Mesenteric fat pad (tissue), 1 donor: ENCODE measurements at regions not wholly inside any gene's neighbourhood (a gene's known extent, or its start where the extent isn't known, plus 50 kb on each side); places are given as distances from the start of the nearest gene placed in this dataset.

Source experiments
- DNase-seq: peaks from one replicate; pipeline ENCODE4 v3.0.0-alpha.2; 2020; ENCODE audit warnings: low spot score
- donor health status: DM: yes; HTN: yes; CAD: no.

- DNase-seq, result no peak
Observed at GRCh38 chr3:102599819-102600576, 165.2 kb downstream of the ZPLD1 start.

GRCh38 chr3:102605153-102605552, 170.3 kb downstream of the ZPLD1 start:
- no peak for DNase-seq

DNA sequence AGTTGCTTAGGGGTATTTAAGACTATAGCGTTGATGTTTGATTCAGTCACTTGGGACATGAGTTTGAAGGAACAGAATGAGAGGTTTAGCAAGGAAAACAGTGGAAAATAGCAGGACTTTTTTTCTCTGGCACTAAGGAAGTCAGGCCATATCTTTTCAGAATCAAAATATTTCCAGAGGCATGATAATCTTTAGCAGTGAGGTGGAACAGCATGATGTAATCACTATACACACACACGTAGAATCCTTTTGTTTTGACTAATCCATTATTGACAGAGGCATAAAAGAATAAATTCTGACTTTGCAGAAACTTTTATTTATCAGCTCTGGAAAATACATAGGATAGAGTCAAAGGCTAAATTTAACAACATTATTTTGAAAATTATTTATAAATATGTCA, 174.1 kb downstream of the ZPLD1 start:
- DNase-seq, result no peak

DNA sequence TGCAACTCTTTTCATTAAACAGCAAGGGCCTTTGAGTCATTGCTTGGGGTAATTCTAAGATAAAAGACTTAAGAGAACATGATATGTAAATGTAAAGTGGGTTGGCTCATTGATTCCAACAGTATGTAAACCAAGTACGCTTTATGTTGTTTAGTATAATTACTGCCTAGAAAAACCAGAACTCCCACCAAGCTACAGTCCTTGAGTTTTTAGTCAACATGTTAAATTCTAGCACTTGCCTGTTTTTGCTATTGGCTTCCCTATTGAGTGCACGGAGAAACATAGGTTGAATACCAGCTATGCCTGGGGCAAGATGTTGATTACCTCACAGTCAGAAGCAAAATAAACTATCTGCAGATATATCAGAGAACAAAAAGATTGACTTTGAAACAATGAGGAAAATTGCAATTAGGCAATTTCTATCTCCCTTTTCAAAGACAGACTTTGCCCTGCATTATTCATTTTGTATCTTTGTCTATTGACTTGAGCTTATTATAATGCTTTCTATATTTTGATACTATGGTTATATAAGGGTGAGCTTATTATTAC, 179.3 kb downstream of the ZPLD1 start:
- no peak for DNase-seq

DNA sequence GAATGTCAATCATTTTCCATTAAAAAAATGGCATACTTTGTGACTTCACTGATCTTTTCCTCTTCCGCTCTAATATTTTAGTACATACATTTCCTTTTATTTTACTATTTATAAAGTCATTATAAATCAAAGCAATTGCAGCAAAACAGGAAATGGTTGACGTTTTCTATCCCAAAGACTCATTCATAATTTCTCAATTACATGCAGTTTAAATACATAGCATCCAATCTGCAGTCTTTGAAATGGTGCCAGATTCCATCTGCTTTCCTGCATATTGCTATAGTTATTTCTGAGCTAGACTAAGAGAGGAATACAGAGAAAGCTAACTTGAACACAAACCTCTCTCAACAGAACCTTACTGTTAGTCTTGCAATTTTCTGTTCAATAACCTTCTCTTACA, 179.8 kb downstream of the ZPLD1 start:
- DNase-seq, result no peak

DNA sequence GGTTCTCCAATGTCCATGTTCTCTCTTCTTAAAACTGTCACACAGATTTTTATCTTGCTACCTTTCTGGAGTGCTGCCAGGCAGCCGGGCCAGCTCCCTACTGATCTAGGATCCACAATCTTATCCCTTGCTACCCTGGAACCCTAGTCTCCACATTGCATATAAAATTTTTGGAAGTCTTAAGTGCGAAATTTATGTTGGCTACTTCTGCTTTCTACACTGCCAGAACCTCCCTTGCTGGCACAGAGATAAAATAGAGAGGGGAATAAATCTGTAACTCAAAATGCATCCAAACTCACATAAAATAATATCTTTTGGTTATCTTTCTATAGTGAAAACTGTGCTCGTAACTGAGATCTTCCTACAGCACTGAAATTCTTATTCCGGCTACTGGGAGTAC, 182.6 kb downstream of the ZPLD1 start:
- no peak for DNase-seq

- DNase-seq, result no peak
Observed at GRCh38 chr3:102619361-102619760, 184.5 kb downstream of the ZPLD1 start.

GRCh38 chr3:102629943-102630342, 195.1 kb downstream of the ZPLD1 start:
- DNase-seq, result no peak

DNA sequence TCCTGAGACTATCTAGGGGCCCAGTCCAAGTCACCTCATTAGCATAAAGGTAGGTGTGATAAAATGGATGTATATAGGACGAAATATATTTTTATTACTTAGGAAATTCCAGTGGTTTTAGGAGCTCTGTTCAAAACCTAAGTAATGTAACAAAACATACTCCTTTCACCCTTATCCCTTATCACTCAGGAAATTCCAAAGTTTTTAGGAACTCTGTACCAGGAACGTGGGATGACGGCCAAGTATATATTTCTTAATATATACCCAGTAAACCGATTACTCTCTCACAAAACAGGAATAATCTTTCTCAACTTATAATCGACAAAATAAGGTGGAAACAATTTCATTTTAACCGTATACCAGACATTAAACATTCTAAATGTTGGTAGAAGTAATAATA, 195.7 kb downstream of the ZPLD1 start:
- no peak for DNase-seq

DNA sequence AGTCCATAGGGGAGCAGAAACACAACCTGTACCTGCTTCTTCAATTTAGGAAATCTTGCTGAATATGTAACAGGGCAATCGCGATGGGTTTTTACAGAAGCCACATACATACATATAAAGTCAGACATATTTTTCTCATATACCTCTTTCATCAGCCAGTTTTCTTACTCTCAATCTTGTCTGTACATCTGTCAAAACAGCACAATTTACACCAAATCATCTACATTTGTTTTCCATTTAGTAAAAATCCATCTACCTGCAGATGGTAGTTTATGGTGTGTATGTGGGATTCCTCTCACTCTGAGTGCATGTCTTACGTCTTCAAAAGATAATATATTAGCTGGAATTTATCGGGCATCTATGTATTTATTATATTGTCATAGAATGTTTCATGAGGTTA, 208.7 kb downstream of the ZPLD1 start:
- no peak for DNase-seq

GRCh38 chr3:102646557-102646956, 211.7 kb downstream of the ZPLD1 start:
- DNase-seq, result no peak

DNA sequence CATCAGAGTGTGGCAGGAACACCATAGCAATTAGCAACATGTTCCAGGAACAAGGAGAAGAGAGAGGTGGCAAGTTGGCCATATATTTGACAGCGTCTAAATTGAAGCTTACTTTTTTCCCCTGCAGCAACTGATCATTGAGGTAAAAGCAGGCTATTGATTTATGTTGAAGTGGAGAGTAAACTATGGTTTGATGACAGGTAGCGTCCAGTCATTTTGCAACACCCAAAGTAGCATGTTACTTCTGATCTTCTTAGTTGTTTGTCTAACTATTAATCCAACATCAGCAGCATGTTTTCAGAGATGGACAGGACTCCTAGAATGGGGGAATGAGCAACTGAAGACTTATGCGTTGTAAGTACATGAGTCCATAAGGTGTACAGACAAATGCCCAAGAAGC, 225.8 kb downstream of the ZPLD1 start:
- no peak for DNase-seq

- DNase-seq, result no peak
Observed at GRCh38 chr3:102661707-102662497, 227.1 kb downstream of the ZPLD1 start.

GRCh38 chr3:102662498-102662772, 227.6 kb downstream of the ZPLD1 start:
- no peak for DNase-seq

DNA sequence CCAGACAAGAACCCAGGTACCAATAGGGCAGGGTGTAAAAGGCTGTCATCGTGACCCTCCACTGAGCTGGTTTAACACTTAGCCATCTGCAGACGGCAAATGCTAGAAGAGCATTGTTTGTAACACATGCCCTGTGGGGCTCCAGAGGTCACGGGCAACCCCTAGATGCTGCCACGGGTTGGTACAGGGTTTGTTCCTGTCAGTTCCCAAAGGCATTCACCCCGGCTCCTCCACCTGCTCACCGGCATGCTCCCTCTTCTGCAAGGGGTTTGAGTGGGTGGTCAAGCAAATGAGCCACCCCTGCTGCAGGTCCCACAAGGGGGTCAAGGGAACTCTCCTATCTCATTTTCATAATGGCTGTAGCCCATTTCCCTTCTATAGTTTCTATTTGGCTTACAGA, 229.3 kb downstream of the ZPLD1 start:
- no peak for DNase-seq

GRCh38 chr3:102665183-102665582, 230.4 kb downstream of the ZPLD1 start:
- DNase-seq, result no peak

- no peak for DNase-seq
Observed at GRCh38 chr3:102668247-102668646, 233.4 kb downstream of the ZPLD1 start.

DNA sequence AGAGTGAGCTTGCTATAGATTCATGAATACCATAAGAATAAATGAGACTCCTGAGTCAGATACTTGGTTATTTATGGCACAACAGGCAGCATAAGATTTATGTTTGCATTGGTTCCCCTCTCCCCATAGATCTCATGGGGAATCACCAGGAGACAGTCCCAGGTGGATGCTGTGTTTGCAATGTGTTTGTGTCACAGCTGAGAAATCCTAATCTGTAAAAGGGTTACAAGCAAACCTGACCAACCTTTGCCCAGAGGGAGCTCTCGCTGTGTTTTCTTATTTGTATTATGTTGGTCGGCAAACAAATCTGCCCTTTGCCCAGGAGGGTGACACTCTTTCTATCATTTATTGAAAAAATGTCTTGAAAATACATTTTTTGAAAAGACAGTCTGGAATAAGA, 236.2 kb downstream of the ZPLD1 start:
- DNase-seq, result no peak

DNA sequence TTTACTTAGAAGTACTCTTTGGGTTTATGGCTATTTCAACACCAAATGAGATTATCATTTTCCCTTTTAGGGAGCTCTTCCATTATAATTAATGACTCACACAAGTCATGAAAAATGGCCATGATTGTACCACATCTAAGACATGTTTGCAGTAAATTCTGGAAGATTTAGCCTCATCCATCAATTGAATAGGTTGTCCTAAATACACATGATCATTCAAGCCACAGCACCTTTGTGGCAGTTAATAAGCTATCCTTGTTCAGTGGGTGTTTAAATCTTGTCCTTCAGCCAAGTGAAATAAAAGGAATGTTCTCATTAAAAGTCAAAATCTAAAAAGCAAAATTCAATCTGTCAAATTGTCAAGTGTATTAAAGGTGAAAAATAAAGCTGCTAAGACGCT, 237.5 kb downstream of the ZPLD1 start:
- no peak for DNase-seq

DNA sequence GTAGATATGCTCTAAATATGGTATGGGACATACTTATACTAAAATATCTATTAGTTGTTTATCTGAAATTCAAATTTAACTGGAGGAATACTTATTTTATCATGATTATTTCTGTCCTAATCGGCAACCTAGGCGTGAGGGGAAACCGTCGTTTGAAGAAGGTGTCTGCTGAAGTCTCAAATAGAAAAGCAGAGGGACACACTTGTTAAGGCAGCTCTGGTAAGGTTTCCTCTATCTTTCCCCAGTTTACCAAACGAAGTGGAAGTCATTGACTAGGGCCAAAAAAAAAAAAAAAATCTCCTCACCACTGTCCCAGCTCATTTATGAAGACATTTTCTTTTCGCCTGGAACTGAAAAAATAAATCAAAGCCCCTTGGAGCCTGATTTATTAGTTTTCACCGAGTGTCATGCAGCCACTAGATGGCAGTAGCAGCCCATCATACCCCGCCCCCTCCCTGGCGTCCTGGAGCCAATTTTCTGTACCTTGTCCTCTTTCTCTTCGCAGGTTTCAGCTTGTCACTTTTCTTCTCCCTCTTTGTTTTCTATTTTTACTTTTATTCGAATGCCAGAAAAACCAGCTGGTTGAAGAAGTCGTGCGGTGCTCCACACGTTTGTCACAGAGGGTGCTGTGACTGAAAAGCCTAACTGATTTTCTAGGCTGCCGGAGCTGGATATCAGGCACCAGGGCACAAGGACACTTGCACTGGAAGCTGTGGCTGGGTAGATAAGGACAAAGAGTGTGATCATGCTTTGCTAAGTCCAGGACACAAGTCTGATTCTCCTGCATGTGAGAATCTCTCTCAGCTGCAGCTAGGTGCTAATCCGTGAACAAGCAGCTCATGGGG, 238.7 kb downstream of the ZPLD1 start:
- DNase-seq, result no peak

- no peak for DNase-seq
Observed at GRCh38 chr3:102674284-102674683, 239.5 kb downstream of the ZPLD1 start.

GRCh38 chr3:102676424-102676823, 241.6 kb downstream of the ZPLD1 start:
- no peak for DNase-seq
